C4-2B (cell line): ENCODE measurements at regions not wholly inside any gene's neighbourhood (a gene's known extent, or its start where the extent isn't known, plus 50 kb on each side); places are given as distances from the start of the nearest gene placed in this dataset.

Experiments used
- CTCF ChIP-seq: fragments of 450-650 bp; conservative IDR thresholded peaks from 2 replicates; pipeline ENCODE4 v1.5.1; 2017; ENCODE audit warnings: mild to moderate bottlenecking
- ZFX ChIP-seq: fragments of 450-650 bp; IDR thresholded peaks from 2 replicates; pipeline ENCODE4 v1.6.1; 2017

- TF ChIP-seq CTCF, result no peak
- no peak for TF ChIP-seq ZFX
Measured at GRCh38 chr7:32364581-32364980, 125.6 kb downstream of the LSM5 start.
